ENCODE measurements at regions not wholly inside any gene's neighbourhood (a gene's known extent, or its start where the extent isn't known, plus 50 kb on each side); places are given as distances from the start of the nearest gene placed in this dataset.
"Not testable (repeated sequence)": the region's sequence is repeated elsewhere in the genome, so short reads cannot be mapped to it uniquely, and the experiment has no call there.

DNA sequence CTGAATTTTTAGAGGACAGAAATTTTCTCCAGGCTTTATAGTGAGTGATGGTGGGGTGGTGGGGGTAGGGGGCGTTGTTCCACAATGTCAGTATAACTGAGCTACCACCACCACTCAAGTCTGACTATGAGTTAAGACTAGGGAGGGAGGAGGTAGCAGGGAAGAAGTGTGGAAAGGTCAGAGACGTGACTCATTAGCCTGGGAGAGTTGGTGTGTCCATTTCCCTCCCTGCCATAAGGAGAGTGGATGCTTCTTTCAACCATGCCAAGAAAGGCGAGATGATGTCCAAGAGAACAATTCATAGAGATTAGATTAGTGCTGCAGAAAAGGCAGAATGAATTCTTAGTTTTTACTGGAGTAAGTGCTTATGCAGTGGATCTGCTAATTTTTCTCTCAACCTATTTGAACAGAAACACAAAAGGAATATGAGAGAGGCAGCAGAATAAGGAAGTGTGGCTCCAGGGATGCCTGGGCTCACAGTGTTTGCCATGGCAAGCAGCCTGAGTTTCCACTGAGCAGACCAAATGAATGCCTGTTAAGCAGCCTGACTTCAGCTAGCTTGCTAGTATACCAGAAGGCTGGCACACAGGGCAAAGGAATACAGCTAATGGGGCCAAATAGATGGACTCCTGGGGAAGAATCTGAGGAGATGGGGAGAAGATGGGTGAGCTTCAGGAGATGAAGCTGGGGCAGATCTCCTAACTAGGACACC, 708.9 kb downstream of the NTRK3 start:
- Histone ChIP-seq H3K36me3 (ENCODE audit: insufficient read depth, low read length) (no peaks in the 10 kb centered on the region), H3K27ac (ENCODE audit: low read depth in 1 of 2, low read length in 2 of 2) (no peak overlapping the region), H3K9me3 (ENCODE audit: control insufficient read depth in 1 of 2, insufficient read depth in 1 of 2, low read length in 2 of 2) (no peaks in the 10 kb centered on the region), H3K4me3 (ENCODE audit: low read length) (no peak overlapping the region), H3K4me1 (ENCODE audit: insufficient read depth, low read length) (no peaks in the 10 kb centered on the region), H3K27me3 (ENCODE audit: control insufficient read depth in 1 of 2, insufficient read depth in 2 of 2, low read length in 2 of 2) (no peaks in the 10 kb centered on the region)
- CTCF ChIA-PET: no interaction called here
- Mint-ChIP-seq H3K27ac (no peak overlapping the region), H3K27me3 (no peaks in the 10 kb centered on the region), H3K4me3 (no peak overlapping the region), H3K36me3 (ENCODE audit: low read depth) (no peaks in the 10 kb centered on the region), H3K4me1 (ENCODE audit: low read depth) (no peaks in the 10 kb centered on the region), H3K9me3 (no peaks in the 10 kb centered on the region)
- ATAC-seq (ENCODE audit: poor library complexity) (no peak), DNase-seq (no peak)
- intact Hi-C loops (cut with DNase I, micrococcal nuclease): no loop called here
- POLR2A ChIA-PET: no interaction called here
- TF ChIP-seq, protein P1, sequence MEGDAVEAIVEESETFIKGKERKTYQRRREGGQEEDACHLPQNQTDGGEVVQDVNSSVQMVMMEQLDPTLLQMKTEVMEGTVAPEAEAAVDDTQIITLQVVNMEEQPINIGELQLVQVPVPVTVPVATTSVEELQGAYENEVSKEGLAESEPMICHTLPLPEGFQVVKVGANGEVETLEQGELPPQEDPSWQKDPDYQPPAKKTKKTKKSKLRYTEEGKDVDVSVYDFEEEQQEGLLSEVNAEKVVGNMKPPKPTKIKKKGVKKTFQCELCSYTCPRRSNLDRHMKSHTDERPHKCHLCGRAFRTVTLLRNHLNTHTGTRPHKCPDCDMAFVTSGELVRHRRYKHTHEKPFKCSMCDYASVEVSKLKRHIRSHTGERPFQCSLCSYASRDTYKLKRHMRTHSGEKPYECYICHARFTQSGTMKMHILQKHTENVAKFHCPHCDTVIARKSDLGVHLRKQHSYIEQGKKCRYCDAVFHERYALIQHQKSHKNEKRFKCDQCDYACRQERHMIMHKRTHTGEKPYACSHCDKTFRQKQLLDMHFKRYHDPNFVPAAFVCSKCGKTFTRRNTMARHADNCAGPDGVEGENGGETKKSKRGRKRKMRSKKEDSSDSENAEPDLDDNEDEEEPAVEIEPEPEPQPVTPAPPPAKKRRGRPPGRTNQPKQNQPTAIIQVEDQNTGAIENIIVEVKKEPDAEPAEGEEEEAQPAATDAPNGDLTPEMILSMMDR (IDR thresholded peaks at IDR 0.05): no peak

DNA sequence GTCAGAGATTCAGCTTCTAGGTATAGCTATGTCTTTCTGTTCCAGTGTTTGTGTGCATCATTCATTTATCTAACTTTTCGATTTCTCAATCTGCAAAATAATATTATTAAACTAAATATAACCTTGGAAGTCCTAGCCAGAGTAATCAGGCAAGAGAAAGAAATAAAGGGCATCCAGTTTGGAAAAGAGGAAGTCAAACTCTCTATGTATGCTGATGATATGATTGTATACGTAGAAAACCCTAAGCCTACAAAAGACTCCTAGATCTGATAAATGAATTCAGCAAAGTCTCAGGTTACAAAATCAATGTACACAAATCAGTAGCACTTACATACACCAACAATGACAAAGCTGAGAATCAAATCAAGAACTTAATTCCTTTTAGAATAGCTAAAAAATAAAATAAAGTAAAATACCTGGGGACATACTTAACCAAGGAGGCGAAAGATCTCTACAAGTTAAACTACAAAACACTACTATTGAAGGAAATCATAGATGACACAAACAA, 718.2 kb downstream of the NTRK3 start:
- Mint-ChIP-seq H3K27ac (no peak overlapping the region), H3K4me1 (ENCODE audit: low read depth) (no peaks in the 10 kb centered on the region), H3K4me3 (no peak overlapping the region), H3K9me3 (peaks cover 5% of the 10 kb centered on the region), H3K36me3 (ENCODE audit: low read depth) (no peaks in the 10 kb centered on the region), H3K27me3 (no peaks in the 10 kb centered on the region)
- DNase-seq (no peak), ATAC-seq (ENCODE audit: poor library complexity) (no peak)
- Histone ChIP-seq H3K4me3 (ENCODE audit: low read length) (no peak overlapping the region), H3K36me3 (ENCODE audit: insufficient read depth, low read length) (no peaks in the 10 kb centered on the region), H3K27me3 (ENCODE audit: control insufficient read depth in 1 of 2, insufficient read depth in 2 of 2, low read length in 2 of 2) (no peaks in the 10 kb centered on the region), H3K27ac (ENCODE audit: low read depth in 1 of 2, low read length in 2 of 2) (no peak overlapping the region), H3K4me1 (ENCODE audit: insufficient read depth, low read length) (no peaks in the 10 kb centered on the region), H3K9me3 (ENCODE audit: control insufficient read depth in 1 of 2, insufficient read depth in 1 of 2, low read length in 2 of 2) (no peaks in the 10 kb centered on the region)
- intact Hi-C loops (cut with DNase I, micrococcal nuclease): no loop called here
- ChIA-PET CTCF (no interaction called here), POLR2A (no interaction called here)
- TF ChIP-seq, protein P1 (IDR thresholded peaks at IDR 0.05): no peak

DNA sequence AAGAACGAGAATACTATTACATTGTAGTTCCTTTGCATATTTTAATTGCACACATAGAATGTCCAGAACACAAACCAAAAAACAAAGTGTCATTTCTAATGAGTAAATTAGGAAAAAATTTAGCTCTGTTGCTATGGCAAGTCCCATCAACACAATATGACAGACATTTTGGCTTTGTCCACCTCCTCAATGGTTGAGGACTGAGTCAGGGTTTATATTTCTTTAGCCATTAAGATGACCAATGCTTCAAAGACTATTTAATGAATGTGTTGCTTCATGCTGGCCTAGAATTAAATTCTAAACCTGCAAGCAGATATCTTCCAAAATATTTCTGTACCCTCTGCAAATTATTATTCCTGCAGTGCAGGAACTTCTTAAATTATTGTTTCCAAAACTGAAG, 719.2 kb downstream of the NTRK3 start:
- ChIA-PET POLR2A (no interaction called here), CTCF (no interaction called here)
- Mint-ChIP-seq H3K36me3 (ENCODE audit: low read depth) (no peaks in the 10 kb centered on the region), H3K4me1 (ENCODE audit: low read depth) (no peaks in the 10 kb centered on the region), H3K4me3 (no peak overlapping the region), H3K9me3 (peaks cover 5% of the 10 kb centered on the region), H3K27me3 (no peaks in the 10 kb centered on the region), H3K27ac (no peak overlapping the region)
- Histone ChIP-seq H3K4me3 (ENCODE audit: low read length) (no peak overlapping the region), H3K27ac (ENCODE audit: low read depth in 1 of 2, low read length in 2 of 2) (no peak overlapping the region), H3K27me3 (ENCODE audit: control insufficient read depth in 1 of 2, insufficient read depth in 2 of 2, low read length in 2 of 2) (no peaks in the 10 kb centered on the region), H3K36me3 (ENCODE audit: insufficient read depth, low read length) (no peaks in the 10 kb centered on the region), H3K9me3 (ENCODE audit: control insufficient read depth in 1 of 2, insufficient read depth in 1 of 2, low read length in 2 of 2) (peaks cover 0 to 4% of the 10 kb centered on the region in 2 experiments), H3K4me1 (ENCODE audit: insufficient read depth, low read length) (no peaks in the 10 kb centered on the region)
- no peak for ATAC-seq (ENCODE audit: poor library complexity)
- intact Hi-C loops (cut with DNase I, micrococcal nuclease): no loop called here
- no peak for DNase-seq
- TF ChIP-seq, protein P1 (IDR thresholded peaks at IDR 0.05): no peak

DNA sequence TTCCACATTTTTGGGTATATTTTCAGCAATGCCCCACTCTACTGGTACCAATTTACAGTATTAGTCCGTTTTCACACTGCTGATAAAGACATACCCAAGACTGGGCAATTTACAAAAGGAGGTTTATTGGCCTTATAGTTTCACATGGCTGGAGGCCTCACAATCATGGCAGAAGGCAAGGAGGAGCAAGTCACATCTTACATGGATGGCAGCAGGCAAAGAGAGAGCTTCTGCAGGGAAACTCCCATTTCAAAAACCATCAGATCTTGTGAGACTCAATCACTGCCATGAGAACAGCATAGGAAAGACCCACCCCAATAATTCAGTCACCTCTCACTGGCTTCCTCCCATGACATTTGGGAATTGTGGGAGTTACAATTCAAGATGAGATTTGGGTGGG, 722.9 kb downstream of the NTRK3 start:
- H3K27ac ChIP-seq (ENCODE audit: low read depth in 1 of 2, low read length in 2 of 2); H3K27me3 ChIP-seq (ENCODE audit: control insufficient read depth in 1 of 2, insufficient read depth in 2 of 2, low read length in 2 of 2); CTCF ChIA-PET; POLR2A ChIA-PET; ATAC-seq (ENCODE audit: poor library complexity); H3K27me3 Mint-ChIP-seq; H3K27ac Mint-ChIP-seq; DNase-seq; intact Hi-C loops (cut with DNase I, micrococcal nuclease); H3K9me3 ChIP-seq (ENCODE audit: control insufficient read depth in 1 of 2, insufficient read depth in 1 of 2, low read length in 2 of 2); H3K36me3 Mint-ChIP-seq (ENCODE audit: low read depth); H3K4me3 ChIP-seq (ENCODE audit: low read length); H3K4me3 Mint-ChIP-seq; H3K9me3 Mint-ChIP-seq; H3K4me1 Mint-ChIP-seq (ENCODE audit: low read depth); H3K4me1 ChIP-seq (ENCODE audit: insufficient read depth, low read length); H3K36me3 ChIP-seq (ENCODE audit: insufficient read depth, low read length): not testable (repeated sequence)

Data from CD4-positive, alpha-beta T cell (primary cell).